Astrocyte (in vitro differentiated cells and primary cell): ENCODE measurements at regions not wholly inside any gene's neighbourhood (a gene's known extent, or its start where the extent isn't known, plus 50 kb on each side); places are given as distances from the start of the nearest gene placed in this dataset.

ENCODE experiments used
- CTCF ChIP-seq: IDR thresholded peaks from 2 replicates; pipeline ENCODE4 v1.5.1; 2011; ENCODE audit warnings: low read depth, mild to moderate bottlenecking, inconsistent platforms, low read length, moderate library complexity; ENCODE audit not compliant: insufficient read depth
- EZH2 ChIP-seq: IDR thresholded peaks from 2 replicates; pipeline ENCODE4 v1.6.1; 2012; ENCODE audit warnings: mild to moderate bottlenecking, low read length, inconsistent platforms; ENCODE audit not compliant: insufficient read depth

GRCh38 chr1:39088658-39089057 lies 62.5 kb downstream of the NDUFS5 start:
- no peak for TF ChIP-seq CTCF
- no peak for TF ChIP-seq EZH2
